ENCODE measurements at regions not wholly inside any gene's neighbourhood (a gene's known extent, or its start where the extent isn't known, plus 50 kb on each side); places are given as distances from the start of the nearest gene placed in this dataset.

DNA sequence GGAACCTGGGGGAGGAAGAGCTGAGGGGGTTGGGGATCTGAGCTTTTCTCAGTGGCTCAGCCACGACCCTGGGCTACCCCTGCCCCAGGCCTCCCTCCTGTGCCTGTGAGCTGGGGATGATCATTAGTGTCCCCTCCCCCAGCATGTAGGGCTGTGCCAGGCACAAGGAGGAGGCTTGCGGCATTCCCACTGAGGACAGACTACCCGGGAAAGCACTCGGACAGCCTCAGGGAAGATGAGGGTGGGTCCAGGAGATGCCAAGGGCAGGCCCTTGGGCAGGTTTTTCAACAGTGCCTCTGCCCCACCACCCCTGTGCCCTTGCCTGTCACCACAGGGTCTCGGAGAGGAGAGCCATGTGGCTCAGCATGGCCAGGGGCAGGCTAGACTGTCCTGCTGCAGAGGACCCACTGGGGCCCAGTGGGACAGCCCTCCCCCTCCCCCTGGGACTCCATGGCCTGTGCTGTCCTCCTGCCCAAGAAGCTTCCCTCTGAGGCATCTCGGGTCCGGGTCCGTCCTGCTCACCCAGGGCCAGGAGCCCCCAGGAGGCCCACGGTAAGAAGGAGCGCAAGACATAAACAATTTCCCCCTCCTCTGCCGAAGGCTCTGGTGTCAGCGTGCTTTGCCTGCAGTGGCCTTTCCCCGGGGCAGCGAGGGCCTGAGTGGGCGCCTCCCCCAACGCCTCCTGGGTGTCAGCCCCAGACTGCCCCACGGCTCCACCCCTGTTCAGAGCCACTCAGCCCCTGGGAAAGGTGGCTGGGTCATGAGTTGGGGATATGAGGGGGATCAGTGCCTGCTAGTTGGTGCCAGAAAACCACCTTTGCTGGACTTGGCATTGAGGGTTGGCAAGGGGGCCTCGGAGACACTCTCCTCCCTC is 192.5 kb downstream of the GOLGA6L6 start:
- no peaks in the 10 kb centered on the region for H3K9me3 ChIP-seq (ENCODE audit: control insufficient read depth, low read length)
- no peaks in the 10 kb centered on the region for H3K27me3 ChIP-seq (ENCODE audit: control insufficient read depth, insufficient read depth, low read length)
- H3K4me2 ChIP-seq (ENCODE audit: low read length) = no peak overlapping the region

GRCh38 chr15:20348291-20348899 is 193.2 kb downstream of the GOLGA6L6 start:
- Histone ChIP-seq H3K4me2 (ENCODE audit: low read length) (no peak overlapping the region), H3K4me3 (ENCODE audit: low read depth, low read length) (no peak overlapping the region), H3K9me3 (ENCODE audit: control insufficient read depth, low read length) (no peaks in the 10 kb centered on the region), H2AFZ (no peak overlapping the region), H3K4me1 (no peaks in the 10 kb centered on the region), H3K9ac (no peak overlapping the region), H3K79me2 (no peaks in the 10 kb centered on the region), H3K27me3 (ENCODE audit: control insufficient read depth, insufficient read depth, low read length) (no peaks in the 10 kb centered on the region), H3K36me3 (ENCODE audit: control insufficient read depth, insufficient read depth, low read length) (no peaks in the 10 kb centered on the region), H3K27ac (no peak overlapping the region)
- TF ChIP-seq, protein P1, sequence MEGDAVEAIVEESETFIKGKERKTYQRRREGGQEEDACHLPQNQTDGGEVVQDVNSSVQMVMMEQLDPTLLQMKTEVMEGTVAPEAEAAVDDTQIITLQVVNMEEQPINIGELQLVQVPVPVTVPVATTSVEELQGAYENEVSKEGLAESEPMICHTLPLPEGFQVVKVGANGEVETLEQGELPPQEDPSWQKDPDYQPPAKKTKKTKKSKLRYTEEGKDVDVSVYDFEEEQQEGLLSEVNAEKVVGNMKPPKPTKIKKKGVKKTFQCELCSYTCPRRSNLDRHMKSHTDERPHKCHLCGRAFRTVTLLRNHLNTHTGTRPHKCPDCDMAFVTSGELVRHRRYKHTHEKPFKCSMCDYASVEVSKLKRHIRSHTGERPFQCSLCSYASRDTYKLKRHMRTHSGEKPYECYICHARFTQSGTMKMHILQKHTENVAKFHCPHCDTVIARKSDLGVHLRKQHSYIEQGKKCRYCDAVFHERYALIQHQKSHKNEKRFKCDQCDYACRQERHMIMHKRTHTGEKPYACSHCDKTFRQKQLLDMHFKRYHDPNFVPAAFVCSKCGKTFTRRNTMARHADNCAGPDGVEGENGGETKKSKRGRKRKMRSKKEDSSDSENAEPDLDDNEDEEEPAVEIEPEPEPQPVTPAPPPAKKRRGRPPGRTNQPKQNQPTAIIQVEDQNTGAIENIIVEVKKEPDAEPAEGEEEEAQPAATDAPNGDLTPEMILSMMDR (IDR thresholded peaks at IDR 0.05) = no peak

More for the DNA sequence above, 192.5 kb downstream of the GOLGA6L6 start:
- Histone ChIP-seq H2AFZ (no peak overlapping the region), H3K4me1 (no peaks in the 10 kb centered on the region), H3K4me3 (ENCODE audit: low read depth, low read length) (no peak overlapping the region), H3K79me2 (no peaks in the 10 kb centered on the region), H3K27ac (no peak overlapping the region), H3K9ac (no peak overlapping the region), H3K36me3 (ENCODE audit: control insufficient read depth, insufficient read depth, low read length) (no peaks in the 10 kb centered on the region)
- TF ChIP-seq, protein P1 (IDR thresholded peaks at IDR 0.05) = no peak

GRCh38 chr15:20346082-20346805 is 195.4 kb downstream of the GOLGA6L6 start:
- no peak overlapping the region for H3K27ac ChIP-seq
- TF ChIP-seq, protein P1 (IDR thresholded peaks at IDR 0.05) = no peak
- H3K9me3 ChIP-seq (ENCODE audit: control insufficient read depth, low read length) = no peaks in the 10 kb centered on the region
- no peaks in the 10 kb centered on the region for H3K36me3 ChIP-seq (ENCODE audit: control insufficient read depth, insufficient read depth, low read length)
- H3K27me3 ChIP-seq (ENCODE audit: control insufficient read depth, insufficient read depth, low read length) = no peaks in the 10 kb centered on the region
- H3K79me2 ChIP-seq = no peaks in the 10 kb centered on the region
- H3K4me3 ChIP-seq (ENCODE audit: low read depth, low read length) = no peak overlapping the region
- no peak overlapping the region for H3K9ac ChIP-seq
- H2AFZ ChIP-seq = no peak overlapping the region
- H3K4me1 ChIP-seq = no peaks in the 10 kb centered on the region
- no peak overlapping the region for H3K4me2 ChIP-seq (ENCODE audit: low read length)

DNA sequence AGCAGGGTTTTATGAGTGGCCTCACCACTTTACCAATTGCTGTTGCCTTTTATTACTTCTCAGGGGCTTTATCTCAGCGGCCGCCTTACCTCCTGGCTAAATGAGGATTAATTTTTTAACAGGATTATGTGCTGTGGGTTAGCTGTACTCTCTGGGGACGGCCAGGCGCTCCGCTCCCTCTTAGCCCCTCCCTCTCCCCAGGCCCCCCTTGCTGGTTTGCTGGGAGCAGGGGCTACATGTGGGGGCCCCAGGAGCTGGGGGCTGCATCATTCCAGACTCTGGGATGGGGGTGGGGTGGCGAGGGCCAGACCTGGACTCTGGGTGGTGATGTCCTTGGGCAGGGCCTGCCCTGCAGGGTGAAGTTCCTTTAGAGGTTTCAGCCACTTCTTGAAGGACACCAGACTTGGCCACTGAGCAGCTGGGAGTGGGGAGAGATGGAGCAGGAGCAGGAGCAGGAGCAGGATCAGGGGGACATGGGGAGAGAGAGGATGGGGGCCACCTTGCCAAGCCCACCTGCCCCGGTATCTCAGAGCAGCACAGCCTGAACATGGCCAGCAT is 196.1 kb downstream of the GOLGA6L6 start:
- no peak overlapping the region for H3K27ac ChIP-seq
- TF ChIP-seq, protein P1 (IDR thresholded peaks at IDR 0.05) = no peak
- no peak overlapping the region for H3K9ac ChIP-seq
- H3K9me3 ChIP-seq (ENCODE audit: control insufficient read depth, low read length) = no peaks in the 10 kb centered on the region
- H3K4me1 ChIP-seq = no peaks in the 10 kb centered on the region
- no peaks in the 10 kb centered on the region for H3K79me2 ChIP-seq
- no peaks in the 10 kb centered on the region for H3K36me3 ChIP-seq (ENCODE audit: control insufficient read depth, insufficient read depth, low read length)
- H2AFZ ChIP-seq = no peak overlapping the region
- H3K4me3 ChIP-seq (ENCODE audit: low read depth, low read length) = no peak overlapping the region
- H3K27me3 ChIP-seq (ENCODE audit: control insufficient read depth, insufficient read depth, low read length) = no peaks in the 10 kb centered on the region
- no peak overlapping the region for H3K4me2 ChIP-seq (ENCODE audit: low read length)
